GM18951 (cell line): ENCODE measurements at regions not wholly inside any gene's neighbourhood (a gene's known extent, or its start where the extent isn't known, plus 50 kb on each side); places are given as distances from the start of the nearest gene placed in this dataset.
"Not testable (repeated sequence)": the region's sequence is repeated elsewhere in the genome, so short reads cannot be mapped to it uniquely, and the experiment has no call there.

Experiments
- POLR2A ChIP-seq: IDR thresholded peaks from 4 replicates; pipeline ENCODE4 v1.6.1; 2011; ENCODE audit warnings: mild to moderate bottlenecking; ENCODE audit not compliant: insufficient read length, insufficient read depth; ENCODE audit errors: extremely low read depth
- in situ Hi-C: fragments of 300-500 bp; cut with MboI; formaldehyde crosslinking; loops from one replicate; pipeline ENCODE4 v1.12.0; 2022; ENCODE audit warnings: low sequenced_read_pairs, mixed read lengths, inconsistent platforms; ENCODE audit not compliant: unreplicated experiment

DNA sequence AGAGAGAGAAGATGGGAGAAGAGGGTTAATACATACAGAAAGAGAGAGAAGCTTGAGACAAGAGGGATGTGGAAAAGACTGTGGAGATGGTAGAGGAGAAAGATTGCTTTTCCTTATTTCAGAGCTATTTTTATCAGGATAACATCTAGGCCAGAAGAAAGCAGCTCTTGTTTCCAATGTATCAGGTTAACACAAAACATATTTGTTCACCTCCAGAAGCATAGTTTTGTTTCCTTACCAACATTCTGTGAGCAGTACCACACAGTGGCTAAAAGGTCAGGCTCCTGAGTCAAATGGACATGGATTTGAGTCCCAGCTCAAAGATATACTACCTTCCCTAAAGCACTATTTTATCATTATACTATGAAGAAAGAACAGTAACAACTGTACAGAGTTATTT lies 185.5 kb downstream of the DUSP10 start:
- in situ Hi-C loops: no loop called here

GRCh38 chr1:221557013-221557412 lies 184.9 kb downstream of the DUSP10 start:
- in situ Hi-C loops: no loop called here
- TF ChIP-seq POLR2A: no peak

More for the DNA sequence above, 185.5 kb downstream of the DUSP10 start:
- TF ChIP-seq POLR2A: no peak

- TF ChIP-seq POLR2A: no peak
- in situ Hi-C loops: no loop called here
These were observed 183.5 kb downstream of the DUSP10 start for GRCh38 chr1:221558396-221558795.

DNA sequence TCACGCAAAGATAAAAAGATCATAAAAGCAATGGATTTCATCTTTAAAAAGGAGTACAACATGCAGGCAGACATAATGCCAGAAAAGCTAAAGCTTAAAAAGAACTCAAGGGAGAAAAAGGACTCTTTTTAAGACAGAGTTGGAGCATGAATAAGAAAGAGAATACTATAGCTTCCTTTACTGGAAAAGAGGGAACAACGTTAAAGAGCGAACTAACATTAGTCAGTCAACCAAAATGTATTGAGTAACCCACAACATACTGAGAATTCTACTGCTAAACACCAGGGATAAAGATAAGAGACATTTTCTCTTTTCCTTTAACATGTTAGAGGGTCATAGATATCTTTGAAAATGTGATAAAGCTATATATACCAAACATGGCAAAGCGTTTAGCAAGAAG lies 182.0 kb downstream of the DUSP10 start:
- in situ Hi-C loops: no loop called here
- TF ChIP-seq POLR2A: no peak

- in situ Hi-C loops: no loop called here
- TF ChIP-seq POLR2A: no peak
These were observed 179.1 kb downstream of the DUSP10 start for GRCh38 chr1:221562542-221563475.

DNA sequence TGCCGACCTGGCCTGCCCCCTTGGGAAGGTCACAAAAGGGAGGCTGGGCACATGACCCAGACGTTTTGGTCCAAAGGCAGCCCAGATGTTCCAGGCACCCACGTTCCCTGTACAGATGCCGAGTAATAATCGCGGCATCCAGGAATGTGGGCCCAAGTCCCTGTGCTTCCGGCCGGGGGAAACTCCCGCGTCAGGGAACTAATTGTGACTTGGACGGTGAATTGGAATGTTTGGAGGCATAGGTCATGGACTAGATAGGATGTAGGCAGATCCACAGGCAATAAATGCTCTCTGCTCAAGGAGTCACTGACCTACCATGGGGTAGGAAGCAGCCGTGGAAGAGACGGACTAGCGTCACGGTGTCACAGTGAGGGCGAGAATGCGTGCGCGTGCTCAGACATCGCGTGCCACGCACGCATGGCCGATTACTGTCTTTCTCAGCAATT lies 178.4 kb downstream of the DUSP10 start:
- in situ Hi-C loops: no loop called here
- no peak for TF ChIP-seq POLR2A

DNA sequence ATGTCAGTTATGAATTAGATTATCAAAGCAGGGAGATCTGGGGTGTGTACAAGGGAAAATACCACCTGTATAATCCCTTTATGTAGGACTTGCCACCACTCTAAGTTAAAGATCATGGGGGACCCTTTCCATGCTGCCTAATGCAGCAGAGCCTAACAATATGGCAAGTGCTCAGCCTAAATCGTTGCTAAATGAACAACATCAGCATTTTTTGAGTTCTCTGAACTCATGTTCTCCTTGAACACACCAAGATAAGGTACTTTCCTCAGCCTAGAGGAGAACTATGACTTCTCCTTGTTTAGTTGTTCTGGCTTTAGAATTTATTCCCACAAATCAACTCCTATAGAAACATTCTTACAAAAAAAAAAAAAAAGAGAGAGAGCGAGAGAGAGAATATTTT lies 177.0 kb downstream of the DUSP10 start:
- TF ChIP-seq POLR2A: no peak
- in situ Hi-C loops: no loop called here

- no peak for TF ChIP-seq POLR2A
- in situ Hi-C loops: no loop called here
These were observed 176.2 kb downstream of the DUSP10 start for GRCh38 chr1:221565711-221566110.

DNA sequence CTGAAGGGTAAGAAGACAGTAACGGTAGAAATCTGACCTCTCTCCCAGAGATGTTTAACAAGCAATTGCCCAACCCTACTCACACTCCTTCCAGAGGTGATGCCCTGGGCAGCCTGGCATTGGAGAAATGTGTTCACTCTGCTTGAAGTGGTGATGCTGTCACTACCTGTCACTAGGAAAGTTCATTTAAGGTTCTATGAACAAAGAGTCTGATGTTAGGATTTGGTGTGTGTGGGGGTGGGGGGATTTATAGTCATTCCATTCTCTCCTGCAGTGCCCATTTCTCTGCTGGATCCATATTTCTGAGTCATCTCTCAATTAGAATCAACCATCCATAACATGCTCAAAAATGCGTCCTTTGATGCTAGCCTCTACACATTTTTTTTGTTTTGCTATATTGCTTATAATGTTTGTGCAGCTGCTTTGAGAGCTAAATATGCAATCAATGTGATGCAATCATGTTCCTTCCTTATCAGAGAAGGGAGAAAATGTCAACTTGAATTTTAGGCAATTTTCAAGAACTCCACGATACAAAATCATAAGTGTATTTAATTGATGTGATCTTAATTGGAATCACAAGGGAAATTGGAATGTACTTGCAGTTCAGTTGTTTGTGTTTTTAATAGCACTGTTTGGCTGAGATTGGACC lies 173.9 kb downstream of the DUSP10 start:
- in situ Hi-C loops: no loop called here
- no peak for TF ChIP-seq POLR2A

DNA sequence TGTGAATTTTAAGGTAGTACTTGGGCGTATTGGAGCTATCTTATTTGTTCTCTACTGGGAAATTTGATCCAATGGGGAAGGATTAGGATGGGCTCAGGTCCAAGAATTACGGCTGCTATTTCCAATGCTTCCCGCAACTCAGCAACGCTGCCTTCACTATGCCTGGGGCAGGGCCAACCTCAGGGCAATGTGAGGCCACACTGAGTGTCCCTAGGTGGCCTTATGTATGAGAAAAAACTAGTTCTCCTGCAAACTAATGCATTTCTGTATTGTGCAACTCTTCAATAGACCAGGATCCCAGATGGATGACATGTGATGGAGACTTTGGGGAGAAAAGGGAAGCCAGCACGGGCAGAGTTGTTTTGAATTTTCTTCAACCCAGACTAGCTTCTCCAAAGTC lies 168.1 kb downstream of the DUSP10 start:
- no peak for TF ChIP-seq POLR2A
- in situ Hi-C loops: no loop called here

- no peak for TF ChIP-seq POLR2A
- in situ Hi-C loops: no loop called here
These were observed 167.4 kb downstream of the DUSP10 start for GRCh38 chr1:221574529-221574928.

- TF ChIP-seq POLR2A: no peak
- in situ Hi-C loops: no loop called here
These were observed 166.3 kb downstream of the DUSP10 start for GRCh38 chr1:221575605-221576004.

DNA sequence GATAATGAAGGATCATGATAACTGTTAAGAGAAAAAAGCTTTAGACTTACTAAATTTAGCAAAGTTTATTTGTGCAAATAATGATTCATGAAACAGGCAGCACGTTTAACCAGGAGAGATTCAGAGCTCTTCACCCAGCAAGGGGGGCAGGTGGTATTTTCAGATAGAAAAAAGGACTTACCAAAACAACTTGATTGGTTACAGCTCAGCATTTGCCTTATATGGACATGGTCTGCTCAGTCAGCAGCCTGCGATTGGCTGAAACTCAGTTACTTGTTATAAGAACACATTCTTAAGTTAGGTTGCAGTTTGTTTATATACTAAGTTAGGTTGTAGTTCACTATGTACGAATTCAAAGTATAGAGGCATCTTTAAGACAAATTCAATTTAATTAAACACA lies 165.6 kb downstream of the DUSP10 start:
- TF ChIP-seq POLR2A: no peak
- in situ Hi-C loops: no loop called here

DNA sequence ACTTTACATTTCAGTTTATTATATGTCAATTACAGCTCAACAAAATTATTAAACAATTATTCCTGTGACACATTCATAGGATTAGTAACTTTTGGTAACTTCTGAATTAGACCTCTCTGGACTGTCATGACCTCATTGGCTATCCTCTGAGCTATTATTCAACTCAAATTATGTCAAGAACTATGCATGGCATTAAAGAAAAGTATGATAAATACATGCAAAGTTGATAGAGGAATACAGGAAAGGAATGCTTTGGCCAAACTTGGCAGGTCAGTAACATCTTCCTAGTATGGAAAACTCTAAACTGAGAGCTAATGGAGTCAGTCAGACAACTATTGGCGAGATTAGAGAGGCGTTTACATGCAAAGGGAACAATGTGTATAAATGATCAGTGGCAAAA lies 158.4 kb downstream of the DUSP10 start:
- no peak for TF ChIP-seq POLR2A
- in situ Hi-C loops: no loop called here

DNA sequence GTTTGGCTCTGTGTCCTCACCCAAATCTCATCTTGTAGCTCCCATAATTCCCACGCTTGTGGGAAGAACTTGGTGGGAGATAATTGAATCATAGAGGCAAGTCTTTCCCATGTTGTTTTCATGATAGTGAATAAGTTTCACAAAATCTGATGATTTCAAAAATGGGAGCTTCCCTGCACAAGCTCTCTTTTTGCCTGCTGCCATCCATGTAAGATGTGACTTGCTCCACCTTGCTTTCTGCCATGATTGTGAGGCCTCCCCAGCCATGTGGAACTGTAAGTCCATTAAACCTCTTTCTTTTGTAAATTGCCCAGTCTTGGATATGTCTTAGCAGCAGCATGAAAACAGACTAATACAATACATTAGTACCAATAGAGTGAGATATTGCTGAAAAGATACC lies 154.9 kb downstream of the DUSP10 start:
- in situ Hi-C loops: not testable (repeated sequence)

DNA sequence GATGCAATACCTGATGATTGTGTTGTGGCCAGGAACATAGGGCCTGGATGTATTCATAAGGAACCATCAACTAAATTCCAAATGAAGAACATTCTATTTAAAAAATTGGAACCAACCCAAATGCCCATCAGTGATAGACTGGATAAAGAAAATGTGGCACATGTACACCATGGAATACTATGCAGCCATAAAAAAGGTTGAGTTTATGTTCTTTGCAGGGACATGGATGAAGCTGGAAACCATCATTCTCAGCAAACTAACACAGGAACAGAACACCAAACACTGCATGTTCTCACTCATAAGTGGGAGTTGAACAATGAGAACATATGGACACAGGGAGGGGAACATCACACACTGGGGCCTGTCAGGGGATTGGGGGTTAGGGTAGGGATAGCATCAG lies 150.6 kb downstream of the DUSP10 start:
- in situ Hi-C loops: not testable (repeated sequence)
